H1 (cell line): ENCODE measurements at regions not wholly inside any gene's neighbourhood (a gene's known extent, or its start where the extent isn't known, plus 50 kb on each side); places are given as distances from the start of the nearest gene placed in this dataset.
A peak's percentile ranks its signal among the peaks of the same experiment; 100 is the strongest.

Source experiments
- CTCF ChIA-PET: fragments of 300-600 bp; sonication (Branson Sonifier 250); formaldehyde crosslinking; loops from one replicate; lab custom pipeline; 2021; ENCODE audit not compliant: partially characterized antibody; lab: Charles Lee
- POLR2A ChIA-PET: fragments of 300-600 bp; sonication (Branson Sonifier 250); formaldehyde crosslinking; loops from one replicate; lab custom pipeline; 2021; ENCODE audit warnings: inconsistent platforms; ENCODE audit not compliant: partially characterized antibody; lab: Charles Lee
- DNase-seq, 2 experiments: peaks; one replicate each; pipeline versions ENCODE4 v3.0.0 to v3.0.0-alpha.2; 2010 to 2022; ENCODE audit warnings: low spot score in 2 of 2, low read depth in 1 of 2, mixed read lengths in 1 of 2
- FAIRE-seq: peaks from 2 replicates; lab custom pipeline; 2011; peaks lifted over from hg19 to GRCh38; lab: Jason Lieb, UNC
- H2AFZ ChIP-seq: 2 replicates; pipeline ENCODE4 v1.8.1; 2012; ENCODE audit warnings: low read length, inconsistent platforms
- H2AK5ac ChIP-seq: 2 replicates; pipeline ENCODE4 v1.6.1; 2013; ENCODE audit warnings: low read depth, low read length
- H2BK120ac ChIP-seq: replicated peaks from 2 replicates; pipeline ENCODE3; 2013; ENCODE audit warnings: low read depth, low read length, inconsistent platforms
- H2BK12ac ChIP-seq: 2 replicates; pipeline ENCODE4 v1.6.1; 2013; ENCODE audit warnings: low read depth, low read length
- H2BK15ac ChIP-seq: 2 replicates; pipeline ENCODE4 v1.6.1; 2013; ENCODE audit warnings: low read length
- H2BK20ac ChIP-seq: 2 replicates; pipeline ENCODE4 v1.6.1; 2013; ENCODE audit warnings: low read length
- H2BK5ac ChIP-seq: 2 replicates; pipeline ENCODE4 v1.6.1; 2013; ENCODE audit warnings: low read depth, low read length
- H3K14ac ChIP-seq: 2 replicates; pipeline ENCODE4 v1.6.1; 2013; ENCODE audit warnings: inconsistent platforms; ENCODE audit not compliant: insufficient read length
- H3K18ac ChIP-seq: 2 replicates; pipeline ENCODE4 v1.6.1; 2013; ENCODE audit warnings: low read length; ENCODE audit errors: extremely low read depth
- H3K23ac ChIP-seq: 2 replicates; pipeline ENCODE4 v1.6.1; 2013; ENCODE audit warnings: inconsistent platforms; ENCODE audit not compliant: insufficient read length
- H3K23me2 ChIP-seq: 2 replicates; pipeline ENCODE4 v1.6.1; 2013; ENCODE audit warnings: low read depth, low read length
- H3K27ac ChIP-seq: 2 replicates; pipeline ENCODE4 v1.6.1; 2011; ENCODE audit warnings: low read depth, low read length, inconsistent platforms
- H3K27me3 ChIP-seq, 4 experiments: replicated peaks in 1 of 4; 1 replicate in 1 of 4; 2 replicates in 3 of 4; pipeline versions ENCODE4 v1.6.1 to v1.8.1; 2011 to 2013; ENCODE audit warnings: low read length in 3 of 4, mild to moderate bottlenecking in 3 of 4, inconsistent platforms in 2 of 4, mixed read lengths in 2 of 4, moderate library complexity in 1 of 4; ENCODE audit not compliant: control insufficient read depth in 3 of 4, insufficient read depth in 3 of 4; ENCODE audit errors: extremely low read depth in 1 of 4
- H3K36me3 ChIP-seq, 4 experiments: 2 replicates each; pipeline versions ENCODE4 v1.6.1 to v1.8.1; 2011 to 2013; ENCODE audit warnings: mild to moderate bottlenecking in 4 of 4, low read length in 3 of 4, moderate library complexity in 2 of 4, control low read depth in 1 of 4, inconsistent platforms in 1 of 4; ENCODE audit not compliant: insufficient read depth in 4 of 4, control insufficient read depth in 2 of 4
- H3K4ac ChIP-seq: replicated peaks from 2 replicates; pipeline ENCODE3; 2013; ENCODE audit warnings: low read length, low read depth, mixed read lengths, inconsistent platforms; ENCODE audit not compliant: insufficient read length
- H3K4me1 ChIP-seq, 4 experiments: replicated peaks in 1 of 4; 1 replicate in 1 of 4; 2 replicates in 3 of 4; pipeline versions ENCODE4 v1.6.1 to v1.8.1; 2011 to 2013; ENCODE audit warnings: low read length in 3 of 4, inconsistent platforms in 2 of 4, mixed read lengths in 1 of 4; ENCODE audit not compliant: insufficient read depth in 4 of 4, control insufficient read depth in 3 of 4
- H3K4me2 ChIP-seq, 2 experiments: 2 replicates each; pipeline versions ENCODE4 v1.6.1 to v1.8.1; 2011 to 2013; ENCODE audit warnings: low read depth in 2 of 2, low read length in 2 of 2, control low read depth in 1 of 2, inconsistent platforms in 1 of 2, mild to moderate bottlenecking in 1 of 2; ENCODE audit not compliant: insufficient read depth in 1 of 2
- H3K4me3 ChIP-seq, 4 experiments: fragments of 200-600, 300-600 bp in 1 of 4; sonication (generic), shearing (Covaris generic), sonication (Bioruptor Twin) in 1 of 4; 2 replicates each; pipeline versions ENCODE4 v1.5.1 to v1.8.1; 2011 to 2016; ENCODE audit warnings: low read length in 4 of 4, low read depth in 3 of 4, control low read depth in 2 of 4, inconsistent platforms in 2 of 4, mild to moderate bottlenecking in 2 of 4, mixed read lengths in 1 of 4, moderate library complexity in 1 of 4; ENCODE audit not compliant: insufficient read depth in 2 of 4; ENCODE audit errors: extremely low read depth in 1 of 4
- H3K56ac ChIP-seq: replicated peaks from 2 replicates; pipeline ENCODE3; 2013; ENCODE audit warnings: low read depth, mild to moderate bottlenecking, mixed read lengths, low read length, inconsistent platforms; ENCODE audit not compliant: insufficient read length
- H3K79me1 ChIP-seq: 2 replicates; pipeline ENCODE4 v1.6.1; 2013; ENCODE audit warnings: low read depth, low read length, control low read depth
- H3K79me2 ChIP-seq, 2 experiments: 2 replicates each; pipeline versions ENCODE4 v1.6.1 to v1.8.1; 2012 to 2013; ENCODE audit warnings: low read length in 2 of 2, mild to moderate bottlenecking in 2 of 2, inconsistent platforms in 1 of 2; ENCODE audit not compliant: insufficient read depth in 2 of 2, control insufficient read depth in 1 of 2
- H3K9ac ChIP-seq, 4 experiments: replicated peaks in 1 of 4; 1 replicate in 1 of 4; 2 replicates in 3 of 4; pipeline versions ENCODE4 v1.6.1 to v1.8.1; 2011 to 2013; ENCODE audit warnings: low read depth in 3 of 4, low read length in 3 of 4, control low read depth in 2 of 4, mild to moderate bottlenecking in 2 of 4, moderate library complexity in 2 of 4, inconsistent platforms in 1 of 4; ENCODE audit errors: extremely low read depth in 1 of 4
- H3K9me3 ChIP-seq, 2 experiments: 2 replicates each; pipeline versions ENCODE4 v1.6.1 to v1.8.1; 2012 to 2013; ENCODE audit warnings: mild to moderate bottlenecking in 2 of 2, moderate library complexity in 2 of 2, control low read depth in 1 of 2, inconsistent platforms in 1 of 2, low read depth in 1 of 2, low read length in 1 of 2, mixed read lengths in 1 of 2; ENCODE audit not compliant: insufficient read depth in 2 of 2
- H4K20me1 ChIP-seq, 2 experiments: replicated peaks in 1 of 2; 2 replicates each; pipeline versions ENCODE3 to v1.8.1; 2011 to 2013; ENCODE audit warnings: inconsistent platforms in 2 of 2, low read length in 2 of 2, mild to moderate bottlenecking in 1 of 2; ENCODE audit not compliant: insufficient read depth in 2 of 2, control insufficient read depth in 1 of 2
- H4K5ac ChIP-seq: 2 replicates; pipeline ENCODE4 v1.6.1; 2013; ENCODE audit warnings: low read length, low read depth, mixed read lengths, inconsistent platforms; ENCODE audit not compliant: insufficient read length
- H4K8ac ChIP-seq: 2 replicates; pipeline ENCODE4 v1.8.0; 2013; ENCODE audit warnings: mild to moderate bottlenecking, moderate library complexity, low read length, inconsistent platforms; ENCODE audit not compliant: insufficient read depth; ENCODE audit errors: extremely low read depth
- H4K91ac ChIP-seq: replicated peaks from 2 replicates; pipeline ENCODE3; 2013; ENCODE audit warnings: low read length, mixed read lengths, inconsistent platforms; ENCODE audit not compliant: insufficient read length
- JUND ChIP-seq: IDR thresholded peaks from 2 replicates; pipeline ENCODE4 v1.6.1; 2011; ENCODE audit warnings: mild to moderate bottlenecking, improper control_type of control experiment, low read length
- MAFK ChIP-seq: IDR thresholded peaks from 2 replicates; pipeline ENCODE4 v1.6.1; 2012; ENCODE audit warnings: low read depth, mild to moderate bottlenecking, improper control_type of control experiment, low read length
- WGBS, 2 experiments: shearing (Covaris generic) in 1 of 2; methylation state at CpG; one replicate each; pipeline versions ENCODE4 v1.1.6 to v1.1.7; 2013 to 2015; ENCODE audit warnings: low lambda C conversion rate in 2 of 2, mixed read lengths in 2 of 2, inconsistent platforms in 1 of 2, low coverage in 1 of 2, missing lambda C conversion rate in 1 of 2; ENCODE audit not compliant: insufficient replicate concordance in 2 of 2, insufficient coverage in 1 of 2, insufficient read length in 1 of 2; ENCODE audit errors: extremely low coverage in 1 of 2, missing lambda C conversion rate in 1 of 2; 5-methylcytosine and 5-hydroxymethylcytosine counted together

- DNase-seq (no peak), FAIRE-seq (no peak)
- Histone ChIP-seq H3K56ac (no peak overlapping the region), H3K4me1 (peaks cover 0 to 6% (median 4%) of the 10 kb centered on the region in 4 experiments; a peak in 5 of 7 replicates), H2AFZ (peak overlapping the region; percentile 19; the same call in 1 of the 2 replicates), H3K36me3 (no peaks in the 10 kb centered on the region), H3K23me2 (no peaks in the 10 kb centered on the region), H2BK20ac (no peak overlapping the region), H3K79me2 (no peaks in the 10 kb centered on the region), H3K9ac (no peak overlapping the region; a peak in 1 of 7 replicates), H2BK12ac (no peak overlapping the region), H2BK120ac (no peak overlapping the region), H3K27me3 (no peaks in the 10 kb centered on the region), H3K9me3 (no peaks in the 10 kb centered on the region), H4K91ac (no peak overlapping the region), H3K4ac (no peak overlapping the region), H3K23ac (no peak overlapping the region), H4K20me1 (no peaks in the 10 kb centered on the region), H2AK5ac (no peak overlapping the region), H3K18ac (no peak overlapping the region), H4K8ac (no peak overlapping the region), H3K27ac (no peak overlapping the region), H3K79me1 (no peaks in the 10 kb centered on the region), H2BK15ac (no peak overlapping the region), H3K4me2 (peak overlapping the region; percentile 10 to 39; a peak in 2 of 4 replicates), H2BK5ac (no peak overlapping the region), H3K14ac (no peak overlapping the region), H4K5ac (no peak overlapping the region), H3K4me3 (0 out of 8 replicates have a peak overlapping the region, but pooled peaks of 1 of the 4 experiments have one; percentile 9)
- ChIA-PET CTCF (interaction anchor here (1.3 kb wide), 1 partner anchor 11 kb away, joined by 9 read pairs; no protein-coding TSS in a partner anchor), POLR2A (interaction anchor here (1.0 kb wide), 1 partner anchor 553 kb away, joined by 3 read pairs; no protein-coding TSS in a partner anchor)
- TF ChIP-seq MAFK (peak; percentile 92), JUND (no peak)
- WGBS, 2 experiments, result 46% methylated on average over 3 of the region's 3 CpGs; no CpG with 5 or more reads in 1 of the 2 experiments
Measured at GRCh38 chr7:12080006-12080405, 131.1 kb upstream of the TMEM106B start.
